NCI-H446 treated with DMSO at 0.1 percent for 48 hours (cell line): ENCODE measurements at regions not wholly inside any gene's neighbourhood (a gene's known extent, or its start where the extent isn't known, plus 50 kb on each side); places are given as distances from the start of the nearest gene placed in this dataset.
"Not testable (repeated sequence)": the region's sequence is repeated elsewhere in the genome, so short reads cannot be mapped to it uniquely, and the experiment has no call there.

Experiments
- DNase-seq: peaks from one replicate; lab custom pipeline; 2025; lab: John Stamatoyannopoulos, UW

DNA sequence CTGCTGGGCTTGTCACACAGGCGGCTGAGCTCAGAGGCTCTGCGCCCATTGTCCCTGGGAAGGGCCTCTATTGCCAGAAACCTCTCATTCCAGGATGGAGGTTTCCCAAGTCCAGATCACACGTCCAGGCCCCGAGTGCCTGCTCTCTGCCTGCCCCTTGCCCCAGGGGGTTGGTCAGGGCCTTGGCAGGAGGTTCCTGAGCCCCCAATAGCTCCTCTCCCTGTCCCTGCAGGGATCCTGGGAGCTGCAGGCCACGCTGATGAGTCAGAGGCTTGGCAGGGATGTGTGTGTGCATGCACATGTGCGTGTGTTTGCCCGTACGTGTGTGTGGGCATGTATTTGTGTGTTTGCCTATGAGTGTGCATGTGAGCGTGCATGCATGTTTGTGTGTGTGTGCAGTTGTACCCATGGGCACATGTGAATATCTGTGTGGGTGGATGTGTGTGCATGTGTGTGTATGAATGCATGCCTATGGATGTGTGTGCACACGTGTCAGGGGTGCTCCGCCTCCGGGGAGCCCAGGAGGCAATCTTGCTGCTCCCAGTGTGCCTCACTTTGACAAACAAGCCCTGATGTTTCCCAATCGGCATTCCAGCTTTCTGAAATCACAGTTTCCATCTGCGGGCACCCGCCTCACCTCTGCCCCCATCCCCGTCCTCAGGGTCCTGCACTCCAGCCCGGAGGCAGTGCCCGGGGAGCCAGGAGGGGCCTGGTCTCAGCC, 98.4 kb upstream of the GSE1 start:
- DNase-seq = peak; percentile 54

DNA sequence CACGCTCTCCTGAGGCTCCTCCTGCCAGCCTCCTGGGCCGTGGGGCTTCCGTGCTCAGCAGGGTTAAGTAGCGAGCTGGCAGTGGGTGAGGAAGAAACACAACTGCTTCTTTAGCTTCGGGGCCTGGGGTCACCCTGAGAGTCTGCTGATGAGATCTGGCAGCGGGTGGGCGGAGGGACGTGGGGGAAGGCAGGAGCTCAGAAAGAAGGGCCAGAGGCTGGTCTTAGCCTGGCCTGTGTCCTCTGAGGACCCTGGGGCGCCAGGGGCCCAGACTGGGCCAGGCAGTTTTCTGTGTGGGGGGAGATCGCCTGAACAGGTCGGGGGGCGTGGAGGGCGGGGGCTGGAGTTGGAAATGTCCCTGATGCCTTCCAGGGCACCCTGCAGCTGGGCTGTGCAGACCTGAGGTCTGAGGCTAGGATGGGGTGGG, 97.8 kb upstream of the GSE1 start:
- no peak for DNase-seq

DNA sequence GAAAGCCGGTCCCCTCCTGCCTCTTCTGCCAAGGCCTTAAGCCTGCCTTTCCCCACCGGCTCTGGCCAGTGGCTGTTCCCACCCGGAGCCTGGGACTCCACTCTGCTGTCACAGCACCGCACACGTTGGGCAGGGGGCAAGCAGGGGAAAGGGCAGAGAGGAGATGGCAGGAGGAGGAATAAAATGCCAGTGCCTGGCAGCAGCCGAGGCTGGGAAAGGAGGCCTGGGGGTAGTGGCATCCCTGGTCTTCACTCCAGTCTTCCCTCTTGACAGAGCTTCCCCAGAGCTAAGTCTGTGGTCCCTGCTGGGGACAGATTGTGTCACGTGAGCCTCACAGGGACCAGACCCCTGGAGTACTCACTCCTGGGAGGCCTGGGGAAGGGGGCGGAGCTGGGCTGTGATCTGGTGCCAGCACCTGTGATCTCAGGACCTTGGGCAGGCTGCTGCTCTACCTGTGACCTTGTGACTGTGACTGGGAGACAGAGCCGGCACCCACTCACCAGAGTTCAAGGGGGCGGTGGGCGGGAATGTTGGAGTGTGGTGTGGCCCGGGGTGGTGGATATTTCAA, 97.2 kb upstream of the GSE1 start:
- no peak for DNase-seq

DNA sequence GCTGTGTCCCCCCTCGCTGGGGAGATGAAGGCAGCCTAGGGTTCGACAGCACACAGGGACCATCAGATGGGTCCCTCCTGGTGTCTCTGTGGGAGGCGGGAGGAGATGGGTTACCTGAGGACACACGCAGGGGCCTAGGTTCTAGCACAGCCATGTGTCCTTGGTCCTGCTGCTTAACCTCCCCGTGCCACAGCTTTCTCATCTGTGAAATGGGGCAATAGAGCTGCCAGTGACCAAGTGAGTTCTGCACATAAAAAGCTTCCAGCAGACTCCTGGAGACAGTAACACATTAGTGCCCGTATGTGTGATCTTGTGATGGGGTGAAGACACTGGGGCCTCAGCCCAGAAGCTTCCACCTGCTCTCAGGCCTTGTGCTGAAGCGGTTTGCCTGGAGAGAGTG, 96.0 kb upstream of the GSE1 start:
- DNase-seq = no peak

DNA sequence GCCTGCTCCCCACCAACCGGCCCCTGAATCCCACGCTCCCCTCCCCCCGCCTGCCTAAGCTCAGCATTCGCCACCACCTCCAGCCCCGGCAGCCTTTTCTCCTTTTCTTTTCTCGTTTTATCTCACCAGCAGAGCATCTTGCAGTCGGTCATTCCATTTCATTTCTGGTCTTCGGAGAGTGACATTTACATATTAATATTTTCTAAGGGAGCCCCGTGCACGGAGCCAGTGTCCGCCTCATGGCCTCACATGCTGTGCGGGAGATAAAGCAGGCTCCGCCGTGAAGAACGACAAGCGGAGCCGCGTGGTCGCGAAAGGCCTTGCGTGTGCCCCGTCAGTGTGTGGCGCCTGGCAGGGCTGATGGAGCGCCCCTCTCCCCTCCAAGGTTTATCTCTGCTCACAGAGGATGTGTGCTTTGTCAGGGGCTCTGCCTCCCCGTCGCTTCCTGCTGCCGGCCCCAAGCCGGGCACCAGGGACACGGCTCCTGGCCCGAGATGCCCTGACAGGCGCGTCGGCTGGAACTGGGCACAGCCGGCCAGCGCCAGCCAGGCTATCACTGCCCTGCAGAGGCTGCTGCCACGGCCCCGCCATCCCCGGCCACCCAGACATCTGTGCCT, 95.5 kb upstream of the GSE1 start:
- no peak for DNase-seq

DNA sequence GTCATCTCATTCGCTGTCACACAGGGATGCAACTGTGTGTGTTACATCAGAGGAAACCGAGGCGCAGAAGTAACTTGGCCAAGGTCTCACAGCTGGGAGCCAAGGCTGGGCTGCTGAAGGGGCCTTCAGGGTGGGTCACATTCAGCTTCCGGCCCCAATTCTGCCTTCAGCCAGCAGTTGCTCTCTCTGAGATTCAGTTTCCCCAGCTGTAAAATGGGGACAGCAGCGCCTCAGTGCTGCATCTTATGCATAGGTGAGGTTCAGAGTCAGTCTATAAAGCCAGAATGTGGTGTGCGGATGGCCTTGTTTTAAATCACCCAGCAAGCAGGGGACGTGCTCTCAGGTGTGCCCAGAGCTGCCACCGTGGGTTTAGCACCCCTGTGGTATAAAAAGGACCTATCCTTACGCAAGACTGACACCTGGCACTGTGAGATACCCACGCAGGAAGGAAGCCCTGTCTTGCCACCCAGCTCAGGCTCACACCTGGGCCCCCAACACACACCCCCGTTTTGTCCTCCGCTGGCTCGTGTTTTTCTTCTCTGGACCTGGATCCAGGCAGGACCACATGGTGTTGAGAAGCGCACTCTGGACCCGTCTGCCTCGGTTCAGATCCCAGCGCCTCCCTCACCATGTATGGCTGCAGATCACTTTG, 94.6 kb upstream of the GSE1 start:
- no peak for DNase-seq

DNA sequence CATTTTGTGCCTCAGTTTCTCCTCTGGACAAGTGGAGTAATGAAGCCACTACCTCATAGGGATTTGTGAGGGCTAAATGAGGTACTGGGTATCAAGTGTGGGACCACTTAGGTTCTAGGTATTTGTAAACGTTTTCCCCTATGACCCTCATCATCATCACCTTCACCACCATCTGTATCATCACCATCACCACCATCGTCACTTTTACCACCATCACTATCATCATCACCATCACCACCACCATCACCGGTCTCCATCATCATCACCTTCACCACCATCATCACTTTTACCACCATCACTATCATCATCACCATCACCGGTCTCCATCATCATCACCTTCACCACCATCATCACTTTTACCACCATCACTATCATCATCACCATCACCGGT, 94.1 kb upstream of the GSE1 start:
- not testable (repeated sequence) for DNase-seq

DNA sequence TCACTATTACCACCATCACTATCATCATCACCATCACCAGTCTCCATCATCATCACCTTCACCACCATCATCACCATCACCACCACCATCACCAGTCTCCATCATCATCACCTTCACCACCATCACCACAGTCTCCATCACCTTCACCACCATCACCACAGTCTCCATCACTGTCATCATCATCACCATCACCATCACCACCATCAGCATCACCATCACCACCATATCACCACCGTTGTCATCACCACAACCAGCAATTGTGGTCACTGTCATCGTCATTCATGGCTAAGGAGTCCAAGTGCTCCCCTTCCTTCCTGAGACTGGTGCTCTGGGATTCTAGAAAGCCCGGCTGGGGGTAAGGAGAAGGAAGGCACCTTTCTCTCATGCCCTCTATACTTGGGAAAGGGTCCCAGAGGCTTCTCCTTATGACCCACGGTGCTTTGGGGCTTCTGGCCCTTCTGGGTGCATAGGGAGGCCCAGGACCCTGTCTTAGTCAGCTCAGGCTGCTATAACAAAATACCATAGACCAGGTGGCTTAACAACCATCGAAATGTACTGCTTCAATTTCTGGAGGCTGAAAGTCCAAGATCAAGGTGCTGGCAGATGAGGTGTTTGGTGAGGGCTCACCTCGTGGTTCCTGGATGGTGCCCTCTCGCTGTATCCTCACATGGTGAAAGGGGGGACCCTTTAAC, 93.4 kb upstream of the GSE1 start:
- DNase-seq = no peak

DNA sequence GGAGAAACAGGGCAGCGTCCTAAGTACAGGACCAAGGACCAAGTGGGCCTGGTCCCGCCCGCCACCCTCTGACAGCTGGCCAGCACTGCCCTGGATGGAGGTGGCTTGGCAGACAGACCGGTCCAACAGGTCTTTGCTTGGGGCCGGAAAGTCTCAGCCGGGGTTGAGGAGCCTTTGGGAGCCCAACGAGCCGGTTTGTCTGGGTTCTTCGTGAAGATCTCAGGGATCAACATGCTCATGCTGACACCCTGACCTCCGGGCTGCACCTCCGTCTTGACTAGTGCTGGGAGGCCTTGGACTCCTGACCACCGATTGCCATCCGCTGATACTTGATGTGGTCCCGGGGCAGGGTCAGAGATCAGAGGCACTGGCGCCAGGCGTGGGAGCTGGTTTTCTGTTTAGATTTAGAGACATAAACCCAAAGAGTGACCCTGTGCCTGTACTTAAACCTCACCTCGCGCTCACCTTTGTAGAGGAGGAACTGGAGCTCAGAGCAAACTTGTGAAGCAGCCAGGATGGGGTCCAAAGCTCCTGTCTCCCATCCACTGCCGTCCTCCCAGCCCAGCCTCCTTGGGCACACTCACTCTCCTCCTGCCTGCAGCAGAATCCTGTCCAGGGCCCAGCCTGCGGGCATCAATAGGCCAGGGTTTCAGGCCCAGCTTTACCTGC, 92.1 kb upstream of the GSE1 start:
- DNase-seq = no peak

DNA sequence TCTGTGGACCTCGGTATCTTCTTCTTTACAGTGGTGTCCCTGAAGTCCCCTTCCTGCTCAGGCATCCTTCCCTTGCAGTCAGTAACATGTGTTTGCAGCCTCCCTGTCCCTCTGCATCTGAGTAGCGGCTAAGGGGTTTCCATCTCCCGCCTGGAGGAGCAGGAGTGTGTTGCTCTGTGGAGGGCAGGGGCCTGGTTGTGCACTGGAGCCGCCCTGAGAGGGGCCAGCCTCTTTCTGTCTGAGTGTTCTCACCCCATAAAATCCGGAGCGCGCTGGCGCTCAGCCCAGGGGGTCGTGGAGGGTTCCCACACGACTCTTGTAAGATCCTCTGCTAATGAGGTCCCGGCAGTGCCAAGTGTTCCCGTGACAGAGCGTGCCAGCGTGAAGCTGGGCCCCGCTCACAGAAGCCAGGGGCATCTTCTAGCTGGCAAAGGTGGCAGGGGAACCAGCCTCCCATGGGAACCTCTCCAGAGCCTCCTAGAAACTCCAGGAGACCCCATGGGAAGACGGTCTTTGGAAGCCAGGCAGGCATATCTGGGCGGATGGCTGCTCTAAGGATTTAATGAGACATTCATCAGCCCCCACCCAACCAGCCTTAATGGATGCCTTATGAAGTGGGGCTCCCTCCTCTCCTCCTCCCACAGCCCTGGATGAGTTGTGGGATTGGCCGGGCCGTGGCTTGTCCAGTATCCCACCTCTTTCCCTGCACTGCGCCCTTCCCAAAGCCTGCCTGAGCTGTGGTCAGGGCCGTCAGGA, 91.4 kb upstream of the GSE1 start:
- peak; percentile 25 for DNase-seq

DNA sequence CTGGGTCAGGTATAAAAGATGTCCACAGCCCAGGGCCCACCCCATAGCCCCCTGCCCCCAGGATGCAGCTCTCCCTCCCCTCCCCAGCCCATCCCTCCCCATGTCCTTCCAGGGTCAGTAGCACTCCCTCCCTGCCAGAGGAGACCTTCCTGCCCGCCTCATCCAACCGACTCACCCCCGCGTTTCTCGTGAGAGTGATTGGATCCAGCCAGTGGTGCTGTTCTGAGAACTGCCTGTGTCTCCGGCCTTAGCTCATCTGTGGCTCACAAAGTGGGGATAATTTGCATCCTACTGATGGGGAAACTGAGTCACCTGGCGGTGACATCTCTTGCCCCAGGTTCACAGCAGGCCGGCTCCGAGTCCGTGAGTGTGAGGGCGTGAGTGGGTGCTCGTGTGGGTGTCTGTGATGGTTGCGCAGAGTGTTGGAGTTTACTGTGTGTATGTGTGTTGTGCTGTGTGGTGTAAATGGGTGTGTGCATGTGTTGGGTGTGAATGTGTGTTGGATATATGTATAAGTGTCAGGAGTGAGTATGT, 90.7 kb upstream of the GSE1 start:
- no peak for DNase-seq

DNA sequence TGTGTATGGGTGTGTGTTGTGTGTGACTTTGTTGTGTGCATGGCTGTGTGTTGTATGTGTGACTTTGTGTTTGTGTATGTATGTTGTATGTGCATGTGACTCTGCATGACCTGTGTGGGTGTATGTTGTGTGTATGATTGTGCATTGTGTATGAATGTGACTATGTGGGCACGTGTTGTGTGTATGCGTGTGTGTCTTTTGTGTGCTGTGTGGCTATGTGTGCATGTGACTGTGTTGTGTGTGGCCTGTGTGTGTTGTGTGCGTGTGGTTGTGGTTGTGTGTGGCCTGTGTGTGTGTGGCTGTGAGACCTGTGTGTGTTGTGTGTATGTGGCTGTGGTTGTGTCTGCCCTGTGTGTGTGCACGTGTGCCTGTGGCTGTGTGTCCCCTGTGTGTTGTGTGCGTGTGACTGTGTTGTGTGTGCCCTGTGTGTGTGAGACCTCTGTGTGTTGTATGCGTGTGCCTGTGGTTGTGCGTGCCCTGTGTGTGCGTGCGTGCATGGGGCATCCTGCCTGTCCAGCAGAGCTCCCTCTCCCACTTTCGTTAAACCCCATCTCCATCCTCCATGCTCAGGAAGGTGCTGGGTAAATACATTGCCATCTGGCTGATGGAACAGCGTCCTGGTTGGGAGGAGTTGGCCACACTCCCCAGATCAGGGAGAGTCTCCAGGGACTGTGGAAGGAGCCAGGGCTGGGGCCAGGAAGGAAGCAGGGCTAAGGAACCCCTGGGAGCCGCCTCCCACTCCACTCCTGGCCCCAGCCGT, 90.1 kb upstream of the GSE1 start:
- peak; percentile 63 for DNase-seq

DNA sequence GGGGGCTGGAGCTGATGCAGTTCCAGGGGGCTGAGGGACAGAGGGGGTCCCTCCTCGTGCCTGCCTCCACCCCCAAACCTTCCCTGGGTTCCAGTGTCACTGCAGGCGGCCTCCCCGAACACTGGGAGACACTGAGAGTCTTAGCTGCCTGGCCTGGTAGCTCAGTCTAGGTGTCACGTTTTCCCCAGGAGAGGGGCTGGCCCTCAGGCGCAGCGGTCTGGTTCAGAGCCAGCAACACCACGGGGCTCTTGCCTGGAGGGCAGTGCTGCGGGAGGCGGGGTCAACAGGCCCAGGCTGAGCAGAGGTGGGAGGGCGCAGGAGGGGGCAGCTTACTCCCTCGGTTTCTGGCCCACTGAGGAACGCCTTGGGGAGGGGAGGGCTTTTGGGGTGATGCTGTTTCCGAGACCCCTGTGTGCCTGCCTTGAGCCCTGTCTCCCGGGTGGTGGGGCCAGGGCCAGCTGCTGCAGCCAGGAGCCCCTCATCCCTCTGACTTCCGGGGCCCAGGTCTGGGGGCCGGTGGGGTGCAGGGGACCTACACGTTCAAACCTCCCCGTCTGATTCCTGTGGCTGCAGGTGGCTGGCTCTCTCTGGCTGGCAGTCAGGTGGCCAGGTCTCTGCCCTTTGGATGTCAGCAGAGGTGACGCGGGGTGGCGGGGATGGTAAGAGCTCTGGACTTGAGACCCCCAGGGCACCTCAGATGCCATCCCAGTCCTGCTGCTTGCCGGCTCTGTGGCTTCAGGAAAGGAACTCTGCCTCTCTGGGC, 89.3 kb upstream of the GSE1 start:
- no peak for DNase-seq

DNA sequence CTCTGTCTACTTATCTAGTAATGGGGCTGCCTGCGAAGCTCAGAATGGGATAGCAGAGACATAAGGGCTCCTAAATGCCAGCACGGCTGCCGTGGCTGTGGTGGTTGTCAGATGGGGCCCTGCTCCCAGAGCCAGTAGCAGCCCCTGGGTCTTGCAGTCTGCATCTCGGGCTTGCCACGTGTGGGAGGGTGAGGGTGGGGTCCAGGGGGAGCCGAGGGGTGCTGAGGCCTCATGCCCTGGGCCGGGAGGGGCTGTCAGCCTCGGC, 88.8 kb upstream of the GSE1 start:
- no peak for DNase-seq

DNA sequence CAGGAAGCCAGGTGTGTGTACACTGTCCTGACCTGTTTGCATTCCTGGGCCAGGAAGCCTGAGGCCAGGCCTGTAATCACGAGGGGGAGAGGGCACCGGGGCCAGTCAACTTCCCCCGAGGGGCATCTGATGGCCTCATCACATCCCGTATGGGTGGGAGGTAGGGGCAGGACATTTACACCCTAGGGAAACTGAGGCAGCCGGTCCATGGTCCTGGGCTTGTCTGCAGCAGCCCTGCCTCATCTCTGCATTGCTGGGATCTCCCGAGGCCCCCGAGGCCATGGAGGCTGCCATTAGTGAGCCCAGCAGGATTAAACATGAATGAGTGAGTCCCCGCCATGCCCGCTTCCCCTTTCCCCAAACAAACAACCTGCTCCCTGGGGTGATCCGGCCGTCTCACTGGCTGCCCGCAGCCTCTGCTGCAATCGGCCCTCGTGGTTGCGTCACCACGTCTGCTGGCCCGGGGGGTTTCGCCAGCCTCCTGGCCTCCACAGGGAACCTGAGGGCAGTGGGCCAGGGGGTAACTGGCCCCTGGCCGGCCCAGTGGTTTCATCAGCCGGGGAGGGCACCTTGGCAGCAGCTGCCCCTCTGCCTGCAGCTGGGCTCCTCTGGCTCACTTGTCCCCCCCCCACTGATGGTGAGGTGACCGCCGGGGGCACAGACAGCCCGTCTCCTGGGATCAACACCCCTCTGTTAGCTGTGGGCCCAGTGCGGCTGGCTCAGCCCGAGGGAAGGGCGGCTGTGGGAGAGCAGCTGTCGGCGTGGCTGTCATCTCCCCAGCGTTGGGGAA, 88.3 kb upstream of the GSE1 start:
- no peak for DNase-seq

DNA sequence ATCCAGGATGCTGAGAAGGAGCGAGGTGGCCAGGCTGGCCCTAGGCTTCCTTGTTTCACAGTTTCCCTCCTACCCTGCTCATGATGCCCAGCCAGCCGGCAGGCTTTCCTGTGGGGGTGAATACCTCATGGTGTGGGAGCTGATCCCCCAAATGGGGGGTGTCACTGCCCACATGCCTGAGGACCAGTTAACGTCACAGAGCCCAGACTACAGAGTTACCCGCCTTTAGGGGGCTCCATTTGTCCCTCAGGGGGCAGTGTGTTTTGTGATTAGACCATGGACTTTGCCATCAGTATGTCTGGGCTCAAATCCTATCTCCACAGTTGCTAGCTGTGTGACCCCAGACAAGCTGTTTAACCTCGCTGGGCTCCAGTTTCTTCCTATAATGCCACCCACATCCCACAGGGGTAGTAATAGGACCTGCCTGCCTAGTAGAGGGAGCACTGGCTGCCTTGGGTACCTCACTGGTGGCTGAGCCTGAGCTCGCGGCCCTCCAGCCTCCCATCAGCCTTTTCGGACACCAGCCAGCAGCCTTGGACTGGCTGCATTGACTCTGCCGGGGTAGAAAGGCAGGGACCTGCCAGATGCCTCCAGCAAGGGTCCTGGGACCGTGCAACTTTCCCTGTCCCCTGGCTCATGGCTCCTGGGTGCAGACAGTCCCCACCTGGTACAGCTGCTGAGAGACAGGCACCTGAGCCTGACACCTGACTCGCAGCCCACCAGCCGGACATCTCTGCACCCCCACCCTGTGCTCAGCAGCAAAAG, 87.5 kb upstream of the GSE1 start:
- no peak for DNase-seq

DNA sequence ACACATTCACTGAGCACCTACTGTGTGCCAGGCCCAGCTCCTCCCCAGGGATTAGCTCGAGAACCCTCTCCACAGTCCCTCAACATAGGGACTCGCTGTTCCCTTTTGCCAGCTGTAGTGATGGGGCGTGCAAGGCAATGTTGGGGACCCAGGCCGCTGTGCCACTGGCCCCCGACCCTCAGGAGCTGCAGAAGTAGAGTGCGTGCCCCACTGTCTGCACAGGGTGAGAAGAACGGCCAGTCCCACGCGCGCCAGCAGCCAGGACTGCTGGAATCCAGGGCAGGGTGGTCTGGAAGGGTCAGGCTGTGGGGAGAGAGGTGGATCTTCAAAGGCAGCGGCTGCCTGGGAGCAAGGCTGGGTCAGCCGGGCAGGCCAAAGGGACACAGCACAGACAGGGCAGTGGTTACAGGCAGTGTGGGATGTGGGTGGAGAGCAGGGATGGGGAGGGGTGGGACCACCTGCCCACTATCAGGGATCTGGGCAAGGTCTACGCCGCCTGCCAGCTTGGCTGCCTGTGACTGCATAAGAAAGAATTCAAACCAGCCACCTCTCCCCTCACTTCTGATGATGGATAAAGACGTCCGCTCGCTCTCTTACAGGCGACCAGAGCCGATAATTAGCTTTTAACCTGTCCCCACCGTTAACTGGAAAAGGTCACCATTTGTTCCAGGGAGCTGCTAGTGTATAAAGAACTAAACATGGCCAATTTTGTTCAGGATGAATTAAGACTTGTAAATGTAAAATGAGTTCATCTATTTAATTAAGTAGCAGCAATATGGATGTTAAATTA, 86.7 kb upstream of the GSE1 start:
- DNase-seq = no peak
